GM21447 (cell line): ENCODE measurements at regions not wholly inside any gene's neighbourhood (a gene's known extent, or its start where the extent isn't known, plus 50 kb on each side); places are given as distances from the start of the nearest gene placed in this dataset.

Experiments
- ATAC-seq: cut with Tn5 transposase; IDR thresholded peaks from one replicate; pipeline ENCODE4 v1.9.1; 2021; ENCODE audit not compliant: unreplicated experiment

- ATAC-seq: no peak
Measured at GRCh38 chr2:104746299-104746698, 107.6 kb upstream of the POU3F3 start.

- no peak for ATAC-seq
Measured at GRCh38 chr2:104746858-104747257, 107.1 kb upstream of the POU3F3 start.

GRCh38 chr2:104749856-104750460, 104.0 kb upstream of the POU3F3 start:
- no peak for ATAC-seq

- ATAC-seq: no peak
Measured at GRCh38 chr2:104752504-104752903, 101.4 kb upstream of the POU3F3 start.

- no peak for ATAC-seq
Measured at GRCh38 chr2:104755026-104755878, 98.7 kb upstream of the POU3F3 start.

GRCh38 chr2:104756118-104756517, 97.8 kb upstream of the POU3F3 start:
- no peak for ATAC-seq

- ATAC-seq: no peak
Measured at GRCh38 chr2:104757056-104757455, 96.9 kb upstream of the POU3F3 start.

GRCh38 chr2:104758199-104758620, 95.7 kb upstream of the POU3F3 start:
- ATAC-seq: no peak

GRCh38 chr2:104762031-104762430, 91.9 kb upstream of the POU3F3 start:
- ATAC-seq: no peak

GRCh38 chr2:104766683-104767082, 87.2 kb upstream of the POU3F3 start:
- ATAC-seq: no peak

- ATAC-seq: no peak
Measured at GRCh38 chr2:104768694-104769093, 85.2 kb upstream of the POU3F3 start.

- no peak for ATAC-seq
Measured at GRCh38 chr2:104769096-104769495, 84.8 kb upstream of the POU3F3 start.

GRCh38 chr2:104772996-104773395, 80.9 kb upstream of the POU3F3 start:
- ATAC-seq: no peak

GRCh38 chr2:104774631-104775030, 79.3 kb upstream of the POU3F3 start:
- no peak for ATAC-seq

- ATAC-seq: no peak
Measured at GRCh38 chr2:104777721-104778120, 76.2 kb upstream of the POU3F3 start.

- no peak for ATAC-seq
Measured at GRCh38 chr2:104781151-104781550, 72.8 kb upstream of the POU3F3 start.

GRCh38 chr2:104784264-104784663, 69.7 kb upstream of the POU3F3 start:
- ATAC-seq: no peak

GRCh38 chr2:104786204-104786603, 67.7 kb upstream of the POU3F3 start:
- ATAC-seq: no peak

GRCh38 chr2:104786821-104787220, 67.1 kb upstream of the POU3F3 start:
- no peak for ATAC-seq

- no peak for ATAC-seq
Measured at GRCh38 chr2:104787298-104788065, 66.4 kb upstream of the POU3F3 start.

- ATAC-seq: no peak
Measured at GRCh38 chr2:104788742-104789455, 65.0 kb upstream of the POU3F3 start.
